ENCODE measurements at regions not wholly inside any gene's neighbourhood (a gene's known extent, or its start where the extent isn't known, plus 50 kb on each side); places are given as distances from the start of the nearest gene placed in this dataset.

GRCh38 chr14:58798173-58798572 lies 160.4 kb downstream of the DACT1 start:
- TF ChIP-seq, protein P1, sequence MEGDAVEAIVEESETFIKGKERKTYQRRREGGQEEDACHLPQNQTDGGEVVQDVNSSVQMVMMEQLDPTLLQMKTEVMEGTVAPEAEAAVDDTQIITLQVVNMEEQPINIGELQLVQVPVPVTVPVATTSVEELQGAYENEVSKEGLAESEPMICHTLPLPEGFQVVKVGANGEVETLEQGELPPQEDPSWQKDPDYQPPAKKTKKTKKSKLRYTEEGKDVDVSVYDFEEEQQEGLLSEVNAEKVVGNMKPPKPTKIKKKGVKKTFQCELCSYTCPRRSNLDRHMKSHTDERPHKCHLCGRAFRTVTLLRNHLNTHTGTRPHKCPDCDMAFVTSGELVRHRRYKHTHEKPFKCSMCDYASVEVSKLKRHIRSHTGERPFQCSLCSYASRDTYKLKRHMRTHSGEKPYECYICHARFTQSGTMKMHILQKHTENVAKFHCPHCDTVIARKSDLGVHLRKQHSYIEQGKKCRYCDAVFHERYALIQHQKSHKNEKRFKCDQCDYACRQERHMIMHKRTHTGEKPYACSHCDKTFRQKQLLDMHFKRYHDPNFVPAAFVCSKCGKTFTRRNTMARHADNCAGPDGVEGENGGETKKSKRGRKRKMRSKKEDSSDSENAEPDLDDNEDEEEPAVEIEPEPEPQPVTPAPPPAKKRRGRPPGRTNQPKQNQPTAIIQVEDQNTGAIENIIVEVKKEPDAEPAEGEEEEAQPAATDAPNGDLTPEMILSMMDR (IDR thresholded peaks at IDR 0.05): no peak
- TF ChIP-seq POLR2A (IDR thresholded peaks at IDR 0.05): no peak
